Stimulated activated effector memory CD8-positive, alpha-beta T cell treated with anti-CD3 and anti-CD28 coated beads, Interleukin-12 subunit alpha, Interleukin-12 subunit beta, amount 100 ng/mL, for 72 hours (primary cell): ENCODE measurements at regions not wholly inside any gene's neighbourhood (a gene's known extent, or its start where the extent isn't known, plus 50 kb on each side); places are given as distances from the start of the nearest gene placed in this dataset.

Source experiments
- ATAC-seq: fragments of 150-1000 bp; cut with Tn5 transposase; 2 replicates; pipeline ENCODE4 v1.10.0; 2021
- DNase-seq, 2 donors: peaks; one replicate each; pipeline ENCODE4 v3.0.0; 2021 to 2022; ENCODE audit warnings: low spot score in 2 of 2
- H3K27ac Mint-ChIP-seq: one replicate; pipeline ENCODE4 v1.8.0; 2022; ENCODE audit warnings: mild to moderate bottlenecking, mixed read lengths
- H3K36me3 Mint-ChIP-seq: one replicate; pipeline ENCODE4 v1.8.0; 2022; ENCODE audit warnings: mild to moderate bottlenecking, mixed read lengths
- H3K4me1 Mint-ChIP-seq: one replicate; pipeline ENCODE4 v1.8.0; 2022; ENCODE audit warnings: mixed read lengths
- H3K4me3 Mint-ChIP-seq: one replicate; pipeline ENCODE4 v1.8.0; 2022; ENCODE audit warnings: mild to moderate bottlenecking, mixed read lengths
- H3K9me3 Mint-ChIP-seq: one replicate; pipeline ENCODE4 v1.8.0; 2022; ENCODE audit warnings: mixed read lengths

GRCh38 chr5:155430192-155430591 is 416.6 kb downstream of the KIF4B start:
- Mint-ChIP-seq H3K27ac (no peak overlapping the region), H3K36me3 (no peaks in the 10 kb centered on the region), H3K4me1 (no peaks in the 10 kb centered on the region), H3K4me3 (no peak overlapping the region), H3K9me3 (peaks cover 3% of the 10 kb centered on the region)
- ATAC-seq: no peak
- no peak for DNase-seq

- Mint-ChIP-seq H3K36me3 (no peaks in the 10 kb centered on the region), H3K4me3 (no peak overlapping the region), H3K4me1 (no peaks in the 10 kb centered on the region), H3K9me3 (peaks cover 3% of the 10 kb centered on the region), H3K27ac (no peak overlapping the region)
- ATAC-seq: no peak
- no peak for DNase-seq
Measured at GRCh38 chr5:155434267-155434666, 420.7 kb downstream of the KIF4B start.

- H3K36me3 Mint-ChIP-seq: no peaks in the 10 kb centered on the region
- no peak overlapping the region for H3K27ac Mint-ChIP-seq
- no peak for DNase-seq
- no peaks in the 10 kb centered on the region for H3K4me1 Mint-ChIP-seq
- ATAC-seq: no peak
- no peak overlapping the region for H3K4me3 Mint-ChIP-seq
- peaks cover 3% of the 10 kb centered on the region for H3K9me3 Mint-ChIP-seq
Measured at GRCh38 chr5:155434681-155435080, 421.1 kb downstream of the KIF4B start.

- no peak overlapping the region for H3K27ac Mint-ChIP-seq
- DNase-seq (no peak), ATAC-seq (no peak)
- H3K36me3 Mint-ChIP-seq: no peaks in the 10 kb centered on the region
- H3K4me3 Mint-ChIP-seq: no peak overlapping the region
- H3K9me3 Mint-ChIP-seq: peaks cover 11% of the 10 kb centered on the region
- H3K4me1 Mint-ChIP-seq: no peaks in the 10 kb centered on the region
Measured at GRCh38 chr5:155441849-155442248, 428.3 kb downstream of the KIF4B start.

- H3K27ac Mint-ChIP-seq: no peak overlapping the region
Measured at GRCh38 chr5:155451106-155451505, 437.6 kb downstream of the KIF4B start.

GRCh38 chr5:155455791-155456514 is 442.4 kb downstream of the KIF4B start:
- H3K9me3 Mint-ChIP-seq: no peaks in the 10 kb centered on the region
- no peak overlapping the region for H3K27ac Mint-ChIP-seq
- DNase-seq: no peak
- no peaks in the 10 kb centered on the region for H3K4me1 Mint-ChIP-seq
- no peaks in the 10 kb centered on the region for H3K36me3 Mint-ChIP-seq
- H3K4me3 Mint-ChIP-seq: no peak overlapping the region
- no peak for ATAC-seq

More at GRCh38 chr5:155451106-155451505, 437.6 kb downstream of the KIF4B start:
- peaks cover 3% of the 10 kb centered on the region for H3K9me3 Mint-ChIP-seq
- DNase-seq: no peak
- no peak overlapping the region for H3K4me3 Mint-ChIP-seq
- H3K36me3 Mint-ChIP-seq: no peaks in the 10 kb centered on the region
- no peaks in the 10 kb centered on the region for H3K4me1 Mint-ChIP-seq
- ATAC-seq: no peak

- no peak overlapping the region for H3K27ac Mint-ChIP-seq
- H3K36me3 Mint-ChIP-seq: no peaks in the 10 kb centered on the region
- no peaks in the 10 kb centered on the region for H3K4me1 Mint-ChIP-seq
- no peak for DNase-seq
- no peaks in the 10 kb centered on the region for H3K9me3 Mint-ChIP-seq
- no peak for ATAC-seq
- H3K4me3 Mint-ChIP-seq: no peak overlapping the region
Measured at GRCh38 chr5:155459889-155460500, 446.4 kb downstream of the KIF4B start.

- H3K27ac Mint-ChIP-seq: no peak overlapping the region
- H3K4me1 Mint-ChIP-seq: no peaks in the 10 kb centered on the region
- H3K9me3 Mint-ChIP-seq: no peaks in the 10 kb centered on the region
- H3K4me3 Mint-ChIP-seq: no peak overlapping the region
- DNase-seq: no peak
- H3K36me3 Mint-ChIP-seq: no peaks in the 10 kb centered on the region
- no peak for ATAC-seq
Measured at GRCh38 chr5:155460501-155460931, 447.0 kb downstream of the KIF4B start.

GRCh38 chr5:155461304-155461703 is 447.7 kb downstream of the KIF4B start:
- H3K9me3 Mint-ChIP-seq: no peaks in the 10 kb centered on the region

GRCh38 chr5:155466851-155467250 is 453.3 kb downstream of the KIF4B start:
- ATAC-seq (no peak), DNase-seq (no peak)
- Mint-ChIP-seq H3K4me3 (no peak overlapping the region), H3K9me3 (no peaks in the 10 kb centered on the region), H3K36me3 (no peaks in the 10 kb centered on the region), H3K4me1 (no peaks in the 10 kb centered on the region), H3K27ac (no peak overlapping the region)

More at GRCh38 chr5:155461304-155461703, 447.7 kb downstream of the KIF4B start:
- no peaks in the 10 kb centered on the region for H3K4me1 Mint-ChIP-seq
- H3K36me3 Mint-ChIP-seq: no peaks in the 10 kb centered on the region
- DNase-seq: no peak
- no peak overlapping the region for H3K4me3 Mint-ChIP-seq
- no peak overlapping the region for H3K27ac Mint-ChIP-seq
- no peak for ATAC-seq

GRCh38 chr5:155471027-155471426 is 457.5 kb downstream of the KIF4B start:
- no peaks in the 10 kb centered on the region for H3K36me3 Mint-ChIP-seq
- DNase-seq: no peak
- no peak overlapping the region for H3K27ac Mint-ChIP-seq
- no peak overlapping the region for H3K4me3 Mint-ChIP-seq
- H3K9me3 Mint-ChIP-seq: no peaks in the 10 kb centered on the region
- H3K4me1 Mint-ChIP-seq: no peaks in the 10 kb centered on the region
- no peak for ATAC-seq

GRCh38 chr5:155472780-155473179 is 459.2 kb downstream of the KIF4B start:
- Mint-ChIP-seq H3K4me1 (no peaks in the 10 kb centered on the region), H3K27ac (no peak overlapping the region), H3K36me3 (no peaks in the 10 kb centered on the region)

GRCh38 chr5:155475318-155475717 is 461.8 kb downstream of the KIF4B start:
- no peak overlapping the region for H3K4me3 Mint-ChIP-seq
- no peaks in the 10 kb centered on the region for H3K36me3 Mint-ChIP-seq
- no peak for DNase-seq
- no peak for ATAC-seq
- H3K4me1 Mint-ChIP-seq: no peaks in the 10 kb centered on the region
- no peak overlapping the region for H3K27ac Mint-ChIP-seq
- H3K9me3 Mint-ChIP-seq: no peaks in the 10 kb centered on the region

More at GRCh38 chr5:155472780-155473179, 459.2 kb downstream of the KIF4B start:
- ATAC-seq: no peak
- no peak for DNase-seq
- no peaks in the 10 kb centered on the region for H3K9me3 Mint-ChIP-seq
- no peak overlapping the region for H3K4me3 Mint-ChIP-seq

GRCh38 chr5:155480731-155481131 is 467.2 kb downstream of the KIF4B start:
- no peaks in the 10 kb centered on the region for H3K4me1 Mint-ChIP-seq
- no peak for DNase-seq
- no peak for ATAC-seq
- H3K4me3 Mint-ChIP-seq: no peak overlapping the region
- H3K36me3 Mint-ChIP-seq: no peaks in the 10 kb centered on the region
- no peaks in the 10 kb centered on the region for H3K9me3 Mint-ChIP-seq
- no peak overlapping the region for H3K27ac Mint-ChIP-seq

GRCh38 chr5:155481182-155481581 is 467.6 kb downstream of the KIF4B start:
- Mint-ChIP-seq H3K4me3 (no peak overlapping the region), H3K27ac (no peak overlapping the region), H3K4me1 (no peaks in the 10 kb centered on the region), H3K9me3 (no peaks in the 10 kb centered on the region), H3K36me3 (no peaks in the 10 kb centered on the region)
- DNase-seq (no peak), ATAC-seq (no peak)

GRCh38 chr5:155482428-155482827 is 468.9 kb downstream of the KIF4B start:
- Mint-ChIP-seq H3K36me3 (no peaks in the 10 kb centered on the region), H3K27ac (no peak overlapping the region), H3K4me1 (no peaks in the 10 kb centered on the region), H3K9me3 (no peaks in the 10 kb centered on the region), H3K4me3 (no peak overlapping the region)
- ATAC-seq (no peak), DNase-seq (no peak)
